Left ventricle myocardium inferior (tissue), 1 donor: ENCODE measurements at regions not wholly inside any gene's neighbourhood (a gene's known extent, or its start where the extent isn't known, plus 50 kb on each side); places are given as distances from the start of the nearest gene placed in this dataset.

Experiments used
- DNase-seq: peaks from one replicate; pipeline ENCODE4 v3.0.0-alpha.2; 2020
- H3K27ac ChIP-seq: fragments of 200-600 bp; replicated peaks from 2 replicates; pipeline ENCODE4 v1.8.0; 2021
- H3K27me3 ChIP-seq: fragments of 200-600 bp; 2 replicates; pipeline ENCODE4 v1.8.0; 2021; ENCODE audit warnings: low read depth
- H3K36me3 ChIP-seq: fragments of 200-600 bp; 2 replicates; pipeline ENCODE4 v1.8.0; 2021
- H3K4me1 ChIP-seq: fragments of 200-600 bp; 2 replicates; pipeline ENCODE4 v1.8.0; 2021
- H3K4me3 ChIP-seq: fragments of 200-600 bp; 2 replicates; pipeline ENCODE4 v1.8.0; 2021; ENCODE audit warnings: mild to moderate bottlenecking, moderate library complexity
- H3K9me3 ChIP-seq: fragments of 200-600 bp; replicated peaks from 2 replicates; pipeline ENCODE4 v1.8.0; 2021
- intact Hi-C: fragments of 100-400 bp; cut with micrococcal nuclease; formaldehyde crosslinking; loops from one replicate; pipeline ENCODE4 v1.11.0; 2022
- TF ChIP-seq, protein P1 (sequence below): fragments of 200-600 bp; IDR thresholded peaks from 2 replicates; pipeline ENCODE4 v1.8.0; 2021; ENCODE audit warnings: antibody characterized with exemption, mild to moderate bottlenecking, borderline replicate concordance
- donor health status: DM: no; HTN: yes; CAD: no; lungs with severe emphysema.

DNA sequence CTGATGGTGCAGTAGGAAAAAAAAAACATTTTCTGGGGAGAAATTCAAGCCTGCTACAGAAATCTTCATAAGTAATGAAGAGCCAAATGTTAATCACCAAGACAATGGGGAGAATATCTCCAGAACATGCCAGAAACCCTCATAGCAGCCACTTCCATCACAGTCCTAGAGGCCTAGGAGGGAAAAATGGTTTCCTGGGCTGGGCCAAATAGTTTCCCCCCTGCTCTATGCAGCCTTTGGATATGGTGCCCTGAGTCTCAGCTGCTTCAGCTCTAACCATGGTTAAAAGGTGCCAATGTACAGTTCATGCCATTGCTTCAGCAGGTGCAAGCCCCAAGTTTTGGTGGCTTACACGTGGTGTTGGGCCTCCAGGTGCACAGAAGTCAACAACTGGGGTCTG lies 113.1 kb downstream of the ZNF648 start:
- TF ChIP-seq, protein P1, sequence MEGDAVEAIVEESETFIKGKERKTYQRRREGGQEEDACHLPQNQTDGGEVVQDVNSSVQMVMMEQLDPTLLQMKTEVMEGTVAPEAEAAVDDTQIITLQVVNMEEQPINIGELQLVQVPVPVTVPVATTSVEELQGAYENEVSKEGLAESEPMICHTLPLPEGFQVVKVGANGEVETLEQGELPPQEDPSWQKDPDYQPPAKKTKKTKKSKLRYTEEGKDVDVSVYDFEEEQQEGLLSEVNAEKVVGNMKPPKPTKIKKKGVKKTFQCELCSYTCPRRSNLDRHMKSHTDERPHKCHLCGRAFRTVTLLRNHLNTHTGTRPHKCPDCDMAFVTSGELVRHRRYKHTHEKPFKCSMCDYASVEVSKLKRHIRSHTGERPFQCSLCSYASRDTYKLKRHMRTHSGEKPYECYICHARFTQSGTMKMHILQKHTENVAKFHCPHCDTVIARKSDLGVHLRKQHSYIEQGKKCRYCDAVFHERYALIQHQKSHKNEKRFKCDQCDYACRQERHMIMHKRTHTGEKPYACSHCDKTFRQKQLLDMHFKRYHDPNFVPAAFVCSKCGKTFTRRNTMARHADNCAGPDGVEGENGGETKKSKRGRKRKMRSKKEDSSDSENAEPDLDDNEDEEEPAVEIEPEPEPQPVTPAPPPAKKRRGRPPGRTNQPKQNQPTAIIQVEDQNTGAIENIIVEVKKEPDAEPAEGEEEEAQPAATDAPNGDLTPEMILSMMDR: no peak
- Histone ChIP-seq H3K27me3 (peaks cover 14% of the 10 kb centered on the region), H3K36me3 (no peaks in the 10 kb centered on the region), H3K4me3 (no peak overlapping the region), H3K9me3 (peaks cover 36% of the 10 kb centered on the region), H3K4me1 (no peaks in the 10 kb centered on the region), H3K27ac (no peak overlapping the region)
- DNase-seq: no peak
- intact Hi-C loops: no loop called here

DNA sequence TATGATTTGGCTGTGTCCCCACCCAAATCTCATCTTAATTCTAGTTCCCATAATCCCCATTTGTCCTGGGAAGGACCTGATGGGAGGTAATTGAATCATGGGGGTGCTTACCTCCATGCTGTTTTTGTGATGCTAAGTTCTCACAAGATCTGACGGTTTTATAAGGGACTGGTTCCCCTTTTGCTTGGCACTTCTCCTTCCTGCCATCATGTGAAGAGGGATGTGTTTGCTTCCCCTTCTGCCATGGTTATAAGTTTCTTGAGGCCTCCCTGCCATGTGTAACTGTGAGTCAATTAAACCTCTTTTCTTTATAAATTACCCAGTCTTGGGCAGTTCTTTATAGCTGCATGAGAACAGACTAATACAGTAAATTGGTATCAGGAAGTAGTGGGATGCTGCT lies 114.1 kb downstream of the ZNF648 start:
- intact Hi-C loops: no loop called here
- H3K27me3 ChIP-seq: peaks cover 14% of the 10 kb centered on the region
- no peak overlapping the region for H3K4me3 ChIP-seq
- TF ChIP-seq, protein P1: no peak
- no peaks in the 10 kb centered on the region for H3K36me3 ChIP-seq
- H3K27ac ChIP-seq: no peak overlapping the region
- H3K9me3 ChIP-seq: peaks cover 36% of the 10 kb centered on the region
- DNase-seq: no peak
- H3K4me1 ChIP-seq: no peaks in the 10 kb centered on the region

DNA sequence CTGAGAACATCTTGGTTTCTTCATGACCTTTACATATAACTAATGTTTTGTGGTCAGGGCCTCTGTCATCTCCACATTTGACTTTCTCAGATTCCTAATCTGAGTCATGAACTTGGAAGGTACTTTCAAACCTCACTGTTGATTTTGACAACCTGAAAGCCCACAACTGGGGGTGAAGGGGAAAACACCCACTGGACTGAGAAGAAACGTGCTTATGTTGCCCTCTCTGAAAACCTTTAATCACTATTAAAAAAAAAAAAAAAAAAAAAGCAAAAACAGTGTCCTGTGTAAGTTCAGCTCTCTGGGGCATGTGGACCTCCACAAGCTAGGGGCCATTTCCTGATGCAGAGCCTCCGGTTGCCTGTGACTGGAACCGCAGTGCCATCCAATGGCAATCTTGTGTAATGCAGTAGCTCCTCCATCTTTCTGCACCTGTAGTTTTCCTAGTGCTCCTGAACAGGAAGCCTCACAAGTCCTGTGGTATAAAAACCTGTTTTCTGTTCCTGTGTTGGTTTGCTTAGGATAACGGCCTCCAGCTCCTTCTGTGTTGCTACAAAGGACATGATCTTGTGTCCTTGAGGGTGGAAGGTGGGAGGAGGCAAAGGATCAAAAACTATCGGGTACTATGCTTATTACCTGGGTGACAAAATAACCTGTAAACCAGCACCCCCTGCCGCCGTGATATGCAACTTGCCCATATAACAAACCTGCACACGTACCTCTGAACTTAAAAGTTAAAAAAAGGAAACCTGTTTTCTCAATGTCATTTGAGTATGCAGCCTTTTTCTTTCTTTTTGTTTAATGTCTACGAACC lies 124.5 kb downstream of the ZNF648 start:
- DNase-seq: no peak
- Histone ChIP-seq H3K4me3 (no peak overlapping the region), H3K4me1 (no peaks in the 10 kb centered on the region), H3K27me3 (peaks cover 2% of the 10 kb centered on the region), H3K27ac (no peak overlapping the region), H3K36me3 (no peaks in the 10 kb centered on the region), H3K9me3 (no peaks in the 10 kb centered on the region)
- intact Hi-C loops: no loop called here
- TF ChIP-seq, protein P1: peak; percentile 58

DNA sequence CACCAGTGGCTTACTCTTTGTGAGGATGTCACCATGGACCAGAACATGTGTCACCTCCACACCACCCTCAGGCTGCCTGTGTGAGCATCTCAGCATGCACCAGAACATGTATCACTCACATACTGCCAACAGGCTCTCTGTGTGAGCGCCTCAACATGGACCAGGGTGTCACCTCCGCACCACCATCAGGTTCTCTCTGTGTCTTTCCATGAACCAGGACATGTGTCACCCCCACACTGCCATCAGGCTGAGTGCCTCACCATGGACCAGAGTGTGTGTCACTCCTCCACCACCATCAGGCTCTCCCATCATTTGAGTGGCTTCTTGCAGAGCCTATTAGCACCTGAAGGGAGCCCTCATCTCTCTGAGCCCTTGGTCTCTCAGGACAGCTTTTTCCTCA lies 125.2 kb downstream of the ZNF648 start:
- TF ChIP-seq, protein P1: no peak
- no peak overlapping the region for H3K27ac ChIP-seq
- intact Hi-C loops: no loop called here
- H3K27me3 ChIP-seq: peaks cover 9% of the 10 kb centered on the region
- H3K9me3 ChIP-seq: no peaks in the 10 kb centered on the region
- no peak overlapping the region for H3K4me3 ChIP-seq
- no peaks in the 10 kb centered on the region for H3K4me1 ChIP-seq
- no peak for DNase-seq
- no peaks in the 10 kb centered on the region for H3K36me3 ChIP-seq

DNA sequence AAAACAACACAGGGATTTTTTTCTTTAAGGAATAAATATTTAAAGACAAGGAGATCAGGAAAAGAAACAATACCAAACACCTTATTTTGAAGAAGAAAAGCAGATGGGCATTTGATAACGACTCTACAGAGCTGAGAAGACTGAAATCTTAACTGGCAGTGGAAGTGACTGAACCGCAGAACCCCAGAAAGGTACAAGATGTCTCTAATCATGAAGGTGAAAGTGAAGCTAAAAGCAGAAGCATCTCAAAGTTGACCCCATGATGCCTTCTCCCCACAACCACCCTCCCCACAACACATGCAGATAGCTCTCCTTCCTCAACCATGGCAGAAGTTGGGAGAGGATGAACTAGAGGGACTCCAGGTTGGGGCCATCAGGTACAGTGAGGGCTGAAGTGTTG lies 129.6 kb downstream of the ZNF648 start:
- Histone ChIP-seq H3K4me3 (no peak overlapping the region), H3K4me1 (no peaks in the 10 kb centered on the region), H3K9me3 (no peaks in the 10 kb centered on the region), H3K27me3 (peaks cover 31% of the 10 kb centered on the region), H3K36me3 (no peaks in the 10 kb centered on the region), H3K27ac (no peak overlapping the region)
- DNase-seq: no peak
- intact Hi-C loops: no loop called here
- TF ChIP-seq, protein P1: no peak
